Gastroesophageal sphincter (tissue), 3 donors: ENCODE measurements at regions not wholly inside any gene's neighbourhood (a gene's known extent, or its start where the extent isn't known, plus 50 kb on each side); places are given as distances from the start of the nearest gene placed in this dataset.

Source experiments
- CTCF ChIP-seq, 4 experiments: fragments of 200-600 bp in 2 of 4; fragments of 450-650 bp in 2 of 4; sonication (generic) in 1 of 4; IDR thresholded peaks; one replicate each; pipeline ENCODE4 v1.5.1; 2017 to 2019; ENCODE audit warnings: antibody characterized with exemption in 4 of 4, mild to moderate bottlenecking in 2 of 4, moderate library complexity in 2 of 4
- EP300 ChIP-seq: sonication (generic); formaldehyde crosslinking; IDR thresholded peaks from one replicate; pipeline ENCODE4 v1.6.1; 2017; ENCODE audit warnings: antibody characterized with exemption, mild to moderate bottlenecking
- POLR2A ChIP-seq, 2 donors: fragments of 450-650 bp; IDR thresholded peaks; one replicate each; pipeline ENCODE4 v1.6.1; 2017; ENCODE audit warnings: antibody characterized with exemption in 2 of 2, mild to moderate bottlenecking in 2 of 2, moderate library complexity in 1 of 2

GRCh38 chr3:35919160-35919559, 279.8 kb downstream of the ARPP21 start:
- TF ChIP-seq POLR2A (IDR thresholded peaks at IDR 0.05) (no peak), CTCF (IDR thresholded peaks at IDR 0.05) (no peak), EP300 (no peak)
